C4-2B (cell line): ENCODE measurements at regions not wholly inside any gene's neighbourhood (a gene's known extent, or its start where the extent isn't known, plus 50 kb on each side); places are given as distances from the start of the nearest gene placed in this dataset.
"Not testable (repeated sequence)": the region's sequence is repeated elsewhere in the genome, so short reads cannot be mapped to it uniquely, and the experiment has no call there.

Experiments
- H3K27ac ChIP-seq: fragments of 450-650 bp; 2 replicates; pipeline ENCODE4 v1.5.1; 2017
- CTCF ChIP-seq: fragments of 450-650 bp; conservative IDR thresholded peaks from 2 replicates; pipeline ENCODE4 v1.5.1; 2017; ENCODE audit warnings: mild to moderate bottlenecking
- ZFX ChIP-seq: fragments of 450-650 bp; IDR thresholded peaks from 2 replicates; pipeline ENCODE4 v1.6.1; 2017

GRCh38 chr7:115292381-115292780 lies 370.5 kb downstream of the MDFIC start:
- no peak overlapping the region for H3K27ac ChIP-seq
- no peak for TF ChIP-seq ZFX
- no peak for TF ChIP-seq CTCF

DNA sequence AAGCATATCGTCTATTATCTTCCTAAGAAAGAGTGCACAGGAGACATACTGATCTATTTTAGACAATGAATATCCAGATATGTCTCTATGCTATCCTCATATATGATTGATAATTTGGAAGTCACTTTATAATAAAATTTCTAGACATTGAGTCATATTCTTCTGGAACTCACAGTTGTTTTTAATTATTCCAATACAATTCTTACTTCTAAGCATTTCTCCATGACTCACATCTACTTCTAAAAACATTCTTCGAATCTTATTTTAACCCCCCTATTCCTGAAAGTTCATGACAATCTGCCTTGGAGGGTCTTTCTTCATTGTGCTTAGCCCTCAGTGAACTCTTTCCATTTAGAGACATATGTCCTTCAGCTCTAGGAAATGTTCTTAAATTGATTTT lies 368.1 kb downstream of the MDFIC start:
- no peak for TF ChIP-seq CTCF
- no peak for TF ChIP-seq ZFX
- no peak overlapping the region for H3K27ac ChIP-seq

DNA sequence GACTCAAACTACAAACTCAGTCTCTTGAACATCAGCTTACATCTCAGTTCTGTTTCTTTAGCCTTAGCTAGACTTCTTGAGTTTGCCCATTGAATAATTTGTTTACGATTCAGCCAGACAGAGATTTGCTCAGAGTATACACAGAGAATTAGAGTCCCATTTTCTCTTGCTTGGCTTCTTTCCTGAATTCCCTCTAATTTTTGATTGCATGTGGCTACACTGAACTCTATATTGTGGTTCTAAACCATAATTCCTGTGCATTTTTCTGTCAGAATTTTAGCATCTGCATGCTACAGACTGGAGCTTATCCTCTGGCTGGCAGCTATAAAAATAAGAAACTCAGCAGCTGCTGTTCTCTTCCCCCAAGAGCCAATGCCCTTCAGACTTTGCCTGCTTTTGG lies 354.9 kb downstream of the MDFIC start:
- no peak overlapping the region for H3K27ac ChIP-seq
- TF ChIP-seq ZFX (no peak), CTCF (no peak)

DNA sequence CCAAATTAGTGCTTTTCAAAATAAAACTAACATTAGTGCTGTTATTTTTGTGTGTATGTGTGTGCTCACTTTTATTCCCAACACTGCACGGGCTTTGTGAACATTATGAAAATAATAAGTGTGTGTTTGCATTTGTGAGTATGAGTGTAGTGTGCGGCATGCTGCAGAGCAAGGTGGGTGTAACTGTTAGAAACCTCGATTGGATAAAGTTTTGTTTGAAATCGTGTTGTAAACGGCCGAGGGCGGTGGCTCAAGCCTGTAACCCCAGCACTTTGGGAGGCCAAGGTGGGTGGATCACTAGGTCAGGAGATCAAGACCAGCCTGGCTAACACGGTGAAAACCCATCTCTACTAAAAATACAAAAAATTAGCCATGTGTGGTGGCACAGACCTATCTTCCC lies 352.0 kb downstream of the MDFIC start:
- H3K27ac ChIP-seq: not testable (repeated sequence)

DNA sequence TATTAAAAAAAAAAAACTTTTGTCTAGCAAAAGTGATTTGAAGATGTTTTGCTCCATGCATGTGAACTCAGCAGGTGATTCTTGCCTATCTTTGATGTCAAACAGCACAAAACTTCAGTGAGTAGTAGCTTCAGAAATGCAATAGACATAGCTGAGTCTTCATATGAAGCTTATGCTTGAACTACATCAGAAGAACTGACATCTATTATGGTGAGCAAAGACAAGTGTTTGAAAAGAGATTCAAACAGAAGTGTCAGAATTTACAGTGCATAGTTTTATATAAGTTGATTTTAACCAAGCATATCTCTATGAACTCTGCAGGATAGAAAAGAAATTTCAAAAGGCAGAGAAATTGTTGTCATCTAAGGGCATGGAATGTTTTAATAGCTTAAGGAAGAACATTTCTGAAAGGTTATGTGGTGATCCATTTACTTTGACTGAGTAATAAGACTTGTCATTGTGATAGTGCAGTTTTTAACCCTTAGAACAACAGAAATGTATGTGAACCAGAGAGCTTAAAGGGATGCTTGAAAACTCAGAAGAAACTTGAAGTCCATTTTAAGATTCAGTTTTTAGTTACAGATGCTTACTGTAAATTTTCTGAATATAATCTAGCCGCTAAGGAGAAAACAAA lies 351.4 kb downstream of the MDFIC start:
- no peak for TF ChIP-seq ZFX
- TF ChIP-seq CTCF: no peak
- no peak overlapping the region for H3K27ac ChIP-seq

- no peak overlapping the region for H3K27ac ChIP-seq
- no peak for TF ChIP-seq CTCF
- no peak for TF ChIP-seq ZFX
Measured at GRCh38 chr7:115271332-115272235, 349.7 kb downstream of the MDFIC start.

DNA sequence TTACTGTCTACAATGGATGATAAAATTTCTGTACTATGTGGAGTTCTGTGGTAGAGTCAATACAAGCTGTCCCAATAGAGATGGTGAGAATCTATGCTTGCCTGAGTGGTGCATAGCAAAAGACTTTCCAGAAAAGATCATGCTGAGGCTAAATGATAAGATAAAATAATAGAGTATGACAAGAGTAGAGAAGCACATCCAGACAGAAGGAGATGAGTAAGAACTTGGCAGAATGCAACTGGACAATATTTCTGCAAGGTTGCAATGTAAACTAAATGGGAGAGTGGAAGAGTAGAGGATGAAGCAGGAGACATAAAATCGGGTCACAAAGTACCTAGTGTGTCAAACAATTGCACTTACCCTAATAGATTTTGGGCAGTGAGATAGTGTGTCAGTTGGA lies 347.6 kb downstream of the MDFIC start:
- TF ChIP-seq CTCF: no peak
- TF ChIP-seq ZFX: no peak
- H3K27ac ChIP-seq: no peak overlapping the region
